Amniotic epithelial cell (primary cell): ENCODE measurements at regions not wholly inside any gene's neighbourhood (a gene's known extent, or its start where the extent isn't known, plus 50 kb on each side); places are given as distances from the start of the nearest gene placed in this dataset.
A peak's percentile ranks its signal among the peaks of the same experiment; 100 is the strongest.
"Not testable (repeated sequence)": the region's sequence is repeated elsewhere in the genome, so short reads cannot be mapped to it uniquely, and the experiment has no call there.

Experiments used
- DNase-seq: peaks from one replicate; pipeline ENCODE4 v3.0.0-alpha.2; 2010; ENCODE audit warnings: low read depth

DNA sequence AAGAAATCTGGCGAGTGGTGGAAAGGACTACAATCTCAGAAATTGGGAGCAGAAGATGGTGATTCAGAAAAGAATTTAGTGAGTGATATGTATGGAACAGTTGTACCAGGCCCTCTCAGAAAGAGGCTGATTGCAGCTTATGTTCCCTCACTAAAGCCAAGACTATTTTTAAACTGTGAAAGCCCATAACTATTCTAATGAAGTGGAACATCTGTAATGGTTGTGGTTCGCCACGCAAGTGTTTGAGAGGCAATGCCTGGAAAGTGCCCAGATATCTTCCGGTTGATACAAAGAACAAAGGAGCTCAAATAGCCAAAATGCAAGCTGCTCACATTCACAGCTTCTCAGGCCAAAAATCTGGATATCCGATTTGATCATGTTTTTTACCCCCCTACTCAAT, 1250.7 kb downstream of the RAPGEF2 start:
- DNase-seq, result no peak

GRCh38 chr4:160362478-160362877, 1259.6 kb downstream of the RAPGEF2 start:
- no peak for DNase-seq

GRCh38 chr4:160364217-160364616, 1261.3 kb downstream of the RAPGEF2 start:
- DNase-seq, result no peak

GRCh38 chr4:160364665-160365064, 1261.8 kb downstream of the RAPGEF2 start:
- not testable (repeated sequence) for DNase-seq

DNA sequence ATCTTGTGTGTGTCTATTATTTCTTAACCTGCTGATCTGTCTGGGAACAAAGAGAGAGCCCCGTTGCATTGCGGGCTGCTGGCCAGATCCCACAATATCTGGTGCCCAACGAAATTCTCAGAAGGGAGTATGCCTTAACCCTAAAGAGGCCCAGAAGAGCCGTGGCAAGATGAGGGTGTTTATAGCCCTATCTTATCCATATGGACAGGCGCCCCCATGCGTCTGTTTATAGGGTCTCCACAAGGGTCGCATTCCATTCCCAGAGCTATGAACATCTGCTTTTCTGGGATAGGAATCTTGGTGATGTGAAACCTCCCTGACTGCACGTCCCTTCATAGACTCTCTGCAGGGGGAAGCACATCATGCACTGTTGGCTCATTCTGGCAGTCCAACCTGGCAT, 1262.5 kb downstream of the RAPGEF2 start:
- DNase-seq, result not testable (repeated sequence)

DNA sequence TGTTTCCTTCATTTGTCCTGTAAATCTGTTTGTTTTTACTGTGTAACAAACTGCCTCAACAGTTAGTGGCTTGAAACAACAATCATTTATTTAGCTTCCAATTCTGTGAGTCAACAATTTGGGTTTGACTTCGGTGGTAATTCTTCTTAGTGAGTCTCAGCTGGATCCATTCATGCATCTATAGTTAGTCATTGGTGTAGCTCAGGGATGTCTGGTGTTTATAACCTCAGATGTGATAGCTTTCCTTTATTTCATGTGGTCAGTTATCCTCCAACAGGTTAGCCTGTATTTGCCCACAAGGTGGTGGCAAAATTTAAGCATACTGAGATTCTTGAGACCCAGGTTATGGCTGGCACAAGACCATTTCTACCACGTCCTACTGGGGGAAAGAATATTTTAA, 1267.2 kb downstream of the RAPGEF2 start:
- DNase-seq, result no peak

- no peak for DNase-seq
Observed at GRCh38 chr4:160371446-160371845, 1268.6 kb downstream of the RAPGEF2 start.

DNA sequence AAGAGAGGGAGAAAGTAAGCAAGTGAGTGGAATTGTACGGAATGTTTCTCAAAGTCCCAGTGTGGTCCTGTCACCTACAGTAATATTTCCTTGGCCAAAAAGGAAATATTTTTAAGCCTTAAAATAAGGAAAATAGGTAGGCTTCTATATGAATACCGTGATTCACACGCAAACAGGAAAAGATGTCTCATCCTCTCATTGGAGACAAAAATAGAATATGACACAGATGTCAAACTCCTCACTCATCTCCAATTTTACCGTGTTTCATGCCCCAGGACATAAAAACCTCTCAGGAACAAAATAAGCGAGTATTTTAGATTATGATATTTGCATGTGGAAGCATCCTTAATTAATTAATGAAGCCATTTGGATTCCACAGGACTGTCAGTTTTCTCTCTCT, 1269.5 kb downstream of the RAPGEF2 start:
- DNase-seq, result no peak

DNA sequence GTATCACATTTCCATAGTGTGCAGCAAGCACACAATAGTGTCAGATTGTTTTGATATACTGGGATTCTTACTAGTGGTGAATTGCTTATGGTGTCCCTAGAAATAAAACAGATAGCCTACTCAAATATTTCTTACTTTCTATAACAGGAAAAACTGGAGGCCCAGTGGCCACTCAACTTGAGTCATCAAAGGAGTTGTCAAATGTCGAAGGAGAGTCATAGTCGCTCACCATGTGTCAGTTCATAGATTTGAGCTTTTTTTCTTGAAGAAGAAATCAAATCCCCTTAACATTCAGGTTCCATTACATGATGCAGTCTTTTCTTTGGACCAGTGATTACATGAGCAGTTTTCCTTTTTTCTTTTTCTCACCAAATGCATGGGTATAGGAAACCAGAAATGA, 1271.0 kb downstream of the RAPGEF2 start:
- DNase-seq, result no peak

DNA sequence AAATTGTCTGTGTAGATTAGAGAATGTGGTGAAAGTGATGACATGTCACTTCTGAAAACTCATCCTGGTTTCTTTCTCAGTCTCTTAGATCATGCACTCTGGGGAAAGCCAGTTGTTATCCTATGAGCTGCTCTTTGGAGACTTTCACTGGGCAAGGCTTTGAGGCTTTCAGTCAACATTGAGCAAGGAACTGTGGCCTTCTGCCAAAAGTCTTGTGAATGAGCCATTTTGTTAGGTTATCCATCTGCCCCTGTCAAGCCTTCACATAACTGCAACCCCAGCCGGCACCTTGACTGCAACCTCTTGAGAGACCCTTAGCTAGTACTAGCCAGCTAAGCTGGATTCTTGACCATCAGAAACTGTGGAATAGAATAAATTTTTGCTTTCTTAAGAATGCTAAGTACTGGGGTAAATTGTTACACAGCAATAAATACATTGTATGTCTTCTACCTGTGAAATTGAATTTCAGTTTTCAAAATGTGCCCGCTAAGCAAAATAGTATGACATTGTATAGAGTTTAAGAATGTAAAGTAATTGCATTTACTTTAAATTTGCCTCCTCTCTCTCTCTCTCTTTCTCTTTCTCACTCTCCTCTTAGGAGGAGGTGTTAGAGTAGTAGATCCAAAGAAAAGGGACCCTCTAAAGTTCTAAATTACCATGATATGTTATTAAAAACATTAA, 1273.0 kb downstream of the RAPGEF2 start:
- no peak for DNase-seq

GRCh38 chr4:160386846-160387245, 1284.0 kb downstream of the RAPGEF2 start:
- no peak for DNase-seq

DNA sequence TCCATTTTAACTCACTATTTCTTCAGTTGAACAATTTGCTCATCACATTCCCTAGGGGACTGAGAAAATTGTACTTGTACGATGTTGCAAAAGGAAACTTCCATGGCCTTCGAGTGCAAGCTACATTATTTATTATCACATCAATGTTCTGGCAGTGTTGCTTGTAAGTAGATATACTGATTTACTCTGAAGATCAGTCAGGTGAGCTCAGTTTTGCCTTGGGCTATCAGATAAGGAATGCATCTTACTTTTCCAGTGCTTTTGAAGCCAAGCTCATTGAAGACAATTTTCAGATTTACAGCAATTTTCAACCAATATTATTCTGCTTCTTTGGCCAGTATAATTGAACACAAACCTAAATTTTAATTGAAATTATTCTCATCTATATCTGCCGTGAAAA, 1296.9 kb downstream of the RAPGEF2 start:
- DNase-seq, result no peak

- no peak for DNase-seq
Observed at GRCh38 chr4:160403081-160403480, 1300.2 kb downstream of the RAPGEF2 start.

DNA sequence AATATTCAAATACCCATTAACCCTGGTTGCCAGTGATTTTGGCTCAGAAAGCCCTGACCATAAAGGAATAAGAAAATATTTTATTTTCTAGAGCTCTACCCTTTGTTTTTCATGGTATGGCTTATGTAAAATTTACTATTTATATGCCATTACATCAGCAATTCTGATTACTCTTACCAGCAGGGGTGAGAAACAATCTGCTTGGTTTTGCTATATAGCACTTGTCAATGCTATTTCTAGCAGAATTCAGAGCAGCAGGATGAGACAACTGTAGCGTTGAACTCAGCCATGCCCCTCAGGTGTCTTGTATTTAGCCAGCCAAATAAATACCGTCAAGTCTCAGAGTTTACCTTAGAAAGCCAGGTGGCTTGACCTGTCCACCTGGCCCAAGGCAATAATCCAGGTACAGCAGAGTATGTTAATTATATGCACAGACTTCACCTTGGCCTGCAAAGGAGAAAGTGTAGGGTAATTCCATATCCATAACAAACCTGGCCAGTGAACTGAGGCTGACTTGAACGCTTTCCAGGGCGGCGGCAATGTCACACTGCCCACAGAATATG, 1303.5 kb downstream of the RAPGEF2 start:
- no peak for DNase-seq

- DNase-seq, result no peak
Observed at GRCh38 chr4:160414496-160414895, 1311.6 kb downstream of the RAPGEF2 start.

DNA sequence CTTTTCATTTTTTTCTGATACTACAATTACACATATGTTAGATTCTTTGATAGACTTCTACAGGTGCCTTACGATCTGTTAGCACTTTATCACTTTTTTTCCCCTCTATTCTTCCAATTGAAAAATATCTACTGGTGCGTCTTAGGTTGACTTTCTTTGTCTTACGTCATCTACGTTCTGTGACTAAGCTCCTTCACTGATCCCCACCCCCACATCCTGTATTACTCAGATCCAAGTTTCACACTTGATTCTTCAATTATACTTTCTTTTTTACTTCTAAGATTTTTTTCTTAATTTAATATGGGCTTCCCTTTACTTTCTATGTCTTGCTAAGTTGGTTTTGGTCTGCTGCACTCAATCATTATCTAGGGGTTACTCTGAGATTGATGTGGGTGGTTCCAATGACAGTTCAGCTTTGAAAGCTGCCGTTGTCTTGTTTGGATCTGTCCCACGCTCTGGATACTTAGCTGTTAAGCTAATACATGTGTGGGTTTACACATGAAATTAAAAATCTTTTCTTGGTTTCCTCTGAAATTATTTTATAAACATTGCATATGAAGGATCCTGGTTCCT, 1321.1 kb downstream of the RAPGEF2 start:
- peak; percentile 1 for DNase-seq

- DNase-seq, result no peak
Observed at GRCh38 chr4:160426233-160426632, 1323.4 kb downstream of the RAPGEF2 start.

GRCh38 chr4:160450876-160451275, 1348.0 kb downstream of the RAPGEF2 start:
- DNase-seq, result no peak

- not testable (repeated sequence) for DNase-seq
Observed at GRCh38 chr4:160481696-160482690, 1379.1 kb downstream of the RAPGEF2 start.

- DNase-seq, result no peak
Observed at GRCh38 chr4:160485071-160485687, 1382.3 kb downstream of the RAPGEF2 start.

- no peak for DNase-seq
Observed at GRCh38 chr4:160492181-160492580, 1389.3 kb downstream of the RAPGEF2 start.

GRCh38 chr4:160493206-160493605, 1390.3 kb downstream of the RAPGEF2 start:
- no peak for DNase-seq
